Left ventricle myocardium superior (tissue), 1 donor: ENCODE measurements at regions not wholly inside any gene's neighbourhood (a gene's known extent, or its start where the extent isn't known, plus 50 kb on each side); places are given as distances from the start of the nearest gene placed in this dataset.

Experiments
- ATAC-seq: fragments of 200-7000 bp; cut with Tn5 transposase; one replicate; pipeline ENCODE4 v1.9.1; 2020; ENCODE audit warnings: mild to moderate bottlenecking, moderate library complexity
- DNase-seq: peaks from one replicate; pipeline ENCODE4 v3.0.0-alpha.2; 2020
- intact Hi-C: fragments of 100-400 bp; cut with micrococcal nuclease; formaldehyde crosslinking; loops from one replicate; pipeline ENCODE4 v1.11.0; 2022
- donor health status: DM: no; HTN: yes; CAD: no; lungs with severe emphysema.

DNA sequence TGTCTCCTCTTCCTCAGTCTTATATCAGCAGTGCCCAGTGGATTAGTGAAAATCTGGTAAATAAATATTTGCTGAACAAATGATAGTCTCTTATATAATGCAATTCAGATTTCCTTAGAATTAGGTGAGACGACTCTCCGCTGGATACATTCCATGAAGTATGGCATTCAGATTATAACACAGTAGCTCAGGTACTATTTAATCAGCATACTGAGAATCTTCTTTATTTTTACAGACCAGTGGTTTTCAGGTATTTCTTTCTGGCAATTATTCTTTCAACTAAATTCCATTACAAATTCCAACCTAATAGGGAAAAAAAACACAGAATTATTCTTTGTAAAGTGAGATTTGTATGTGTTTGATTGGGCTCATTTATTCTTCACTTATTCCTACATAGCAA lies 435.5 kb downstream of the TAF11L14 start:
- intact Hi-C loops = no loop called here
- no peak for DNase-seq
- ATAC-seq = no peak

DNA sequence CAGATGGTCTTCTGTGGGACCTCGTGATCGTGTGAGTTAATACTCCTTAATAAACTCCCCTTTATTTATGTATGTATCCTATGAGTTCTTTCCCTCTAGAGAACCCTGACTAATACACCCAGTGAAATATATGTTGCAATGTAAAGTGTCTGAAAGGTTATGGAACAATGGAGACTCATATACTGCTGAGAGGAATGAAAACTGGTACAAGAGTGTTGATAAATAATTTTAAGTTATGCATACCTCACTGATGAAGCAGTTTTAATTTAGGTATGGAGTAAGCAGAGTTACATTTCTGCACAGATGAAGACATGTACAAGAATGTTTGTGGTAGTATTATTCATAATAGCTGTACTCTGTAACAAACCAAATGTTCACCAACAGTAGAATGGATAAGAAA lies 438.3 kb downstream of the TAF11L14 start:
- intact Hi-C loops = no loop called here
- ATAC-seq (no peak), DNase-seq (no peak)

DNA sequence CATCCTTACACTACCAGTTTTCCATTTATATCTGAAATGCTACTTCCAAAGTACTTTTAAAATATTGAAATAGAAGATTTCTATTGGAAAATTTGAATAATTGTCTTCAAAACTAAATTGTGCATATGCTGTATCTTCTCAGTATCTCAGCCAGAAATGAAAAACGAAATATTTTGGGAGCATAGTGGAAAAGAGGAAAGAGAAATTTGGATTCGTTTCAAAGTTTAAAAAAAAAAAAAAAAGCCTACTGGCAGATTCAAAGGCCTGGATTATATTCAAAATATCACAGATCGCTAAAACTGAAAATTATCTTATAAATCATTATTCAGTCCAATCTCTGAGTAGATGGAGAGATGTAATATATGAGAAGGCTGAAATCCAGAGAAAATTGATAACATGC lies 440.7 kb downstream of the TAF11L14 start:
- DNase-seq = no peak
- no peak for ATAC-seq
- intact Hi-C loops = no loop called here

DNA sequence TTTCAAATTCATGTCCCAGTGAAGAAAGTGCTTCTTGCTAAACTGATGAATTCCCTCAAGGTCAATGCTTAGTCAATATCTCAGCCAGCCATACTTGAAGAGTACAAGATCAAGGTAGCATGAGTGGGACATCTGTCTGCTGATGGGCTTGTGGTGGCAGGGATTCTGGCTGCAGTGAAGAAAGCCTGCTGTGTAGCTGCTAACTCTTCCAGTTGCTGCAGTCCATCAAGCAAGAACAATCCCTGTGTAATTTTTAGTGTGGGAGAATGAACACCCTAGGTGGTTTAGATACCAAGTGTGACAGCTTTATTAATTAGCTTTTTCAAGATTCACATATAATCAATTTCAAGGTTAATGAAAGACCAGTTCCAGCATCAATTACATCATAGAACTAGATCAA lies 443.9 kb downstream of the TAF11L14 start:
- ATAC-seq = no peak
- intact Hi-C loops = no loop called here
- DNase-seq = no peak

DNA sequence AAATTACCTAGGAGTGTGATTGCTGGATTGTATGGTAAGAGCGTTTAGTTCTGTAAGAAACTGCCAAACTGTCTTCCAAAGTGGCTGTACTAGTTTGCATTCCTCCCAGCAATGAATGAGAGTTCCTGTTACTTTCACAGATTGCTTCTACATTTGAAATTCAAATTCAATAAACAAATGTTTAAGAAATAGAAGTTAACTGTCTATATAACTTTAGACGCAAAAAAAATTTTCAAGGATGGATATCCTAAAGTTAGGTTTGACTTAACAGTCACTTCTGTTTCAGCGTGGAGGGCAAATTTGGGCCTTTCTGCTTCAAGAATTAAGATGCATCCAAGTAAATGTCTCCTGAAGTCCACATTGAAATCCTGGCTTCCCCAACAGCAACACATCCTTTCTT lies 445.6 kb downstream of the TAF11L14 start:
- intact Hi-C loops = no loop called here
- DNase-seq (no peak), ATAC-seq (no peak)

DNA sequence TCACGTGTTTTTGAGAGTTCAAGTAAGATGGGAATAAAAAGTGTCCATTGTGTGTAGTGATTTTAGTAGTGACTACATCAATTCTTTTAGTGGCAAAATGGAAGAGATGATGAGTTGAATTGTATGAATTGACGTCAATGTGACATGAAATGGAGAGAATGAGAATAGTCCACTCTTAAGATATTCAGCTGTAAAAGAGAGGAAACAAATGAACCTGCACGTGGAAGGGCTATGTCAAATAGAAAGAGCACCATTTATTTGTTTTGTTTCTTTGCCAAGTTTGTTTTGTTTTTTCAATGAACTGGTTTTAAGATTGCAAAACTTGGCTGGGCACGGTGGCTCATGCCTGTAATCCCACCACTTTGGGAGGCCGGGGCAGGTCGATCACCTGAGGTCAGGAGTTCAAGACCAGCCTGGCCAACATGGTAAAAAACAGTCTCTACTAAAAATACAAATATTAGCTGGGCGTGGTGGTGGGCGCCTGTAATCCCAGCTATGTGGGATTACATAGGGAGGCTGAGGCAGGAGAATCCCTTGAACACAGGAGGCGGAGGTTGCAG lies 453.8 kb downstream of the TAF11L14 start:
- DNase-seq (no peak), ATAC-seq (no peak)
- intact Hi-C loops = no loop called here

DNA sequence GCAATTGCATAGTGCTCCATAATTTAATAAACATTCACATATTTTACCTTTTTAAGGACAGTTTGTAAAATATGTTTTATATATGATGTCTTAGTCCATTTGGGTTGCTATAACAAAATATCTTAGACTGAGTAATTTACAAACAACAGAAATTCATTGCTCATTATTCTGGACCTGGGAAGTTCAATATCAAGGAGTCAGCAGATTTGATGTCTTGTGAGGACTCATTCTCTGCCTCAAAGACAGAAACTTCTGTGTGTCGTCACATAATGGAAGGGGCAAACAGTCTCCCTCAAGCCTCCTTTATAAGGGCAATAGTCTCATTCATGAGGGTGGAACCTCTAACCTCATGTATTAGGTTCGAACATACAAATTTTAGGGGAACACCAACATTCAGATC lies 455.9 kb downstream of the TAF11L14 start:
- ATAC-seq = no peak
- intact Hi-C loops = no loop called here

DNA sequence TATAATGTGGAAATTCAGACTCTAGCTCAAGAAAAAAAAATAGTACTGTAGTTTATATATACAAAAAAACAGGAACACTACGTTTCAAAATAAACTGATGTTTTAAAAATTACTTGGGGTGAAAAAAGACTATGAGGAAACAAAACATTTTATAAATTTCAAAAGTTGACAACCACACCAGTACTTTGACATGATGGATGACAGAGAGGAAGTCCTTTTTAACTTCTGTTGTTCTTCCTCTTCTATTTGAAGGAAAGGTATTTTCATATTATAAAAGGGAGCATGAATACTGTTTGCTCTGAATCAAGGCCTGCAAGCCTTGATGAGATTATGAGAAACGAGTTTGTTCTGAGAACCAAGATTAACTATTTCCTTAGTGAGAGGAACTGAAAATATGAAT lies 456.9 kb downstream of the TAF11L14 start:
- ATAC-seq (no peak), DNase-seq (no peak)
- intact Hi-C loops = no loop called here

More for the DNA sequence above, 455.9 kb downstream of the TAF11L14 start:
- DNase-seq = no peak

DNA sequence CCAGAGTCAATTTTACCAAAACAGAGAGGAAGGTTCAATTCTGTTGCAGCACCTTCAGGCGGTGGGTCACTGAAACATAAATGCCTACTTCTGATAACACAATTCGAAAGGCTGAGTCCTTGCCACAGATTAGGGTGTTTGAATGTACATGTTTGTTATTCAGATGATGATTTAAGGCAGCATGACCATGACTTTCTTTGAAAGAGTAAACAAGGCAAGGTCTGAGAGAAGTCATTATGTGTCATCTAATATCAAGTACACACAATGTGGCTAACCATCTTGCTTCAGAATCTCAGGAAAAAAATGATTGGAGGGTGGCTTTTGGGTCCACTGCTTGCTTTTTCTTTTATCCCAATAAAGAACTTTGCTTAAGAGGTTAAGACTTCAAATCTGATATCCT lies 457.5 kb downstream of the TAF11L14 start:
- intact Hi-C loops = no loop called here
- no peak for DNase-seq
- ATAC-seq = no peak

DNA sequence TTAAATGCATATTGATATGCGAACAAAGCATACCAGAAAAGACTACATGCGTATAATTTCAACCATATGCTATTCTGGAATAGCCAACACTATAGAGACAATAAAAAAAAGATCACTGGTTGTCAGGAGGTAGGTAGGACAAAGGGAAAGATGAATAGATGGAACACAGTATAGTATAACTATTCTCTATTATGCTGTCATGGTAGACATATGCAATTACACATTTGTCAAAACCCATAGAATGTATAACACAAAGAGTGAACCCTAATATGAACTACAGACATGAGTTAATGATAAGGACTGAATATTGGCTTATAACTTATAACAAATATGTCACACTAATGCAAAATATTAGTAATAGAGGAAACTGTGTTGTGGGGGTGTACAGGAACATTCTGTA lies 460.8 kb downstream of the TAF11L14 start:
- ATAC-seq (no peak), DNase-seq (no peak)
- intact Hi-C loops = no loop called here

DNA sequence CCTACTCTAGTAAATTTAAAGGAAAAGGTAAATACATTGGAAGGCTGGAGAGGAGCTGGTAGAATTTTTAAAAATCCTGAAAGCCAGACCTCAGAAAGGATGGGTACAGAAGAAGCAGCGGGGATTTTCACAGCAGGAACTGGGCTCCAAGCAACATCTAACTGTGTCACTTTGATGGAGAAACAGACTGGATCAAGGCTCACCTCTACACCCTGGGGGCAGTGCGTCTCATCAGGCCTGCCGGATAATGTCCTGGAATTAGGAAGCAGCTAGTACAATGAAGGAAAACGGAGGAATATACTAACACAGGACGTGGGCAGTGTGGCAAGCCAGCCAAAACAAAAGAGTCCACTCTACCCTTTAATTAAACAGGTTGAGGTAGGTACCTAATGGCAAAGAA lies 463.6 kb downstream of the TAF11L14 start:
- intact Hi-C loops = no loop called here
- no peak for ATAC-seq
- DNase-seq = no peak

DNA sequence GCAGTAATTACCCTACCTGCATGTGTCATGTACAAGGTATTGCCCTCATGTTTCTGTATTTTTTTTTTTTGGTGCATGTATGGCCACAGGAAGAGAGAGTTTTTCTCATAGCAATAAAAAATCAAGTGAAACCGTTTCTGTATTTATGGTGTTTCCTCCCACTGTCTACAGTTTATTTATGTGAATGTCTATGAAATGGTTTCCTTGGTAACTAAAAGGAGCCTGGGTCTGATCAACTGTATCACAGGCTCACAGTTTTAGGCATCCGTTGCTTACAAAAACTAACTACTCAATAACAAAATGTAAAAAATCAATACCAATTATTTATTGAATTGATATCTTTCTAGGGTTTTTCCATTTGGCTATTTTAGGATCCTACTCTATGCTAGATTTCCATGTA lies 464.4 kb downstream of the TAF11L14 start:
- DNase-seq (no peak), ATAC-seq (no peak)
- intact Hi-C loops = no loop called here

DNA sequence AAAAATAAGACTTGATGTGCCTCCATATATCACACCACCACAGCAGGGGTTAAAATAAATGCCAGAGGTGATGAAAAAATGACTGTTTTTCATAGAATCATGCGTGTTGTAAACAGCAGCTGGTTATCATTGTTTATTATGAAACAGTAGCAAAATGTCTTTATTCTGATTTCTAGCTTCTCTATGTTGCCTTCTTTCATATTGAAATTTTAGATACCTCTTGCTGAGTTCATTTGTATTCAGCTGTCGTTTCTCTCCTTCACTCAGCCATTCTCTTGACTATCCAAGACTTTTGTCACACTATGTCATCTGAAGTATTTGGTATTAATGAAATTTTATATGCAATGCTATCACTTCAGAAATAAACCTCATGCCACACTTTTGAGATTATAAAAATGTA lies 465.0 kb downstream of the TAF11L14 start:
- intact Hi-C loops = no loop called here
- DNase-seq (no peak), ATAC-seq (no peak)

DNA sequence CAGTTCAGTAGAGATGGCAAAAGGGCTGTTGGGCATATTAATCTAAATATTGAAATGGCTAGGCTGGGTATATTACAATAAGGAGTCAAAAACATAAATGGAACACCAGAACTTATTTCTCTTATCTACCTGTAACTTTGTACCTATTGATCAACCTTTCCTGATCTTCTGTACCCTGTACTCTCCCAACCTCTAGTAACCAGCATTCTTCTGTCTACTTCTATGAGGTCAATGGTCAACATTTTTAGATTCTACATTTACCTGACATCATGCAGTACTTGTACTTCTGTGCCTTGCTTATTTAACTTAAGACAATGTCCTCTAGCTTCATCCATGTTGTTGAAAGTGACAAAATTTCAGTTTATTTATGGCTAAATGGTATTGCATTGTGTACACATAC lies 467.3 kb downstream of the TAF11L14 start:
- ATAC-seq = no peak
- intact Hi-C loops = no loop called here
- no peak for DNase-seq

DNA sequence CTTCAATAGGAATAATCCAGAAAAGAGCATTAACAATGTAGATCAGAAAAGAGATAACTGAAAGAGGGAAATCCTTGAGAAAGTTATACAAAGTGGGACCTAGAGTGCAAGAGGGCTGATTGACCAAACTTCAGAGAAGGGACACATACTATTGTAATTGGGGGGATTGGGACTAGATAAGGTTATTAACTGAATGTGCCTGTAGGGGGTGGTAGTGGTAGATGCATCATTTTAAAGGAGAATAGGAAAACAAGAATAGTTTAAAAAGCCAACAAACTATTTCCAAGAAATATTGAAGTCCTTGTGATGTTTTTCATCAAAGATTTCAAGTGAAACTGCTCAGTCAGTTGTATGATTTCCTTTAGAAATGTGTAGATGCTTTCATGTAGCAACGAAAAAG lies 468.5 kb downstream of the TAF11L14 start:
- ATAC-seq (no peak), DNase-seq (no peak)
- intact Hi-C loops = no loop called here

DNA sequence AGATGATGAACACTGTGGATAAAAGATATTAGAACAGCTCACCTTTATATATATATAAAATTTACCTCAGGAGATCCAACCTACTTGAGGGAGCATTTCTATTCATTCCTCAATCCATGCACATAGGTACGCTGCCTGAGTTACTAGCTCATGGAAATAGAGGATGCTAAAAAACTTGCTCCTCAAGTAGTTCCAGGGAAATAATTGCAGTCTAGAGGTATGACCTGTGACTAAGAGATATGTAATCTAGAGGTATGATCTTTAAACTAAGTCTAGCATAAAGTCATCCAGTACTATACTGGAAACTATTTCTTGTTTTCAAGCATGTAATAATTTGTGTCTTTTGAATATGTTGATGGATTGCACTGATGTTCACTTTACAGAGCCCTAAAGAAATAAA lies 471.2 kb downstream of the TAF11L14 start:
- DNase-seq (no peak), ATAC-seq (no peak)
- intact Hi-C loops = no loop called here

DNA sequence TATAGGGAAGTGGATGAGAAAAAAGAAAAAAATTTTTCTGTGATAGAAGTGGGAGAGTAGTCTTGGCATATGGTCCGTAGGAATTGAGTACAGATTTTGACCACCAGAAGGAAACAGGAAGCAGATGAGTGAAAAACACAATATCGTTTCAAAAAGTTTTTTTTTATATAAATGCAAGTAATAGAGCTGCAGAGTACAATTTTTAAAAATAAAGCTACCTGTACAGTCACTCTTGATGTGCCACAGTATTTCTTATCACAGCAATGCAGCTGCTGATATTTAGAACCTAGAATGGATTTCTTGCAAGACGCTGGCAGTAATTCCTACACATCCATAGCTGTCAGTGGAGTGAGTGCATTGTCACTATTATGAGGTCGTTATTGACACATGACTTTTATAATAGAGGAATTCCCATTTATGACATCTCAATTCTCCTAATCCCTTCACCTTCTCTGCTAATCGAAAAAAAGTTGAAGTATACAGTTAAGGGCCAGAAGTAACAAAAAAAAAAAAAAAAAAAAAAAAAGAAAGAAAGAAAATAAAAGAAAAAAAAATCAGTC lies 477.7 kb downstream of the TAF11L14 start:
- intact Hi-C loops = no loop called here
- ATAC-seq = no peak

DNA sequence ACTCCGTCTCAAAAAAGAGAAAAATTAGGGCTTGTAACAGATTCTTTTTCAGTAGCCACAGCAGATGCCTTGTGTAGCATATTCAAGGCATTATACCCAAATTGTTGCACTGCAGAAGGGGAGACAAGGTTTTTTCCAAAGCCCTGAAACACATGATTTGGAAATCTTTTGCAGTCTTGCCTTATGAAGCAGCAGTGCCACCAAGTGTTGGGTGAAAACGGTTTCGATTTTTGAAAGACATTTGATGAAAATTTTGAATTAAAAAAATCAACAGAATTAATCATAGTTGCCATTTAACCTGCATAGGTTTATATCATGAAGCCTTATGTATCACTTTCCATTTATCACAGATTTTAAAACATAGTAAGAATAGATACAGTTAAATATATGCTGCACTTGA lies 479.5 kb downstream of the TAF11L14 start:
- ATAC-seq = no peak
- intact Hi-C loops = no loop called here

More for the DNA sequence above, 477.7 kb downstream of the TAF11L14 start:
- DNase-seq = no peak

DNA sequence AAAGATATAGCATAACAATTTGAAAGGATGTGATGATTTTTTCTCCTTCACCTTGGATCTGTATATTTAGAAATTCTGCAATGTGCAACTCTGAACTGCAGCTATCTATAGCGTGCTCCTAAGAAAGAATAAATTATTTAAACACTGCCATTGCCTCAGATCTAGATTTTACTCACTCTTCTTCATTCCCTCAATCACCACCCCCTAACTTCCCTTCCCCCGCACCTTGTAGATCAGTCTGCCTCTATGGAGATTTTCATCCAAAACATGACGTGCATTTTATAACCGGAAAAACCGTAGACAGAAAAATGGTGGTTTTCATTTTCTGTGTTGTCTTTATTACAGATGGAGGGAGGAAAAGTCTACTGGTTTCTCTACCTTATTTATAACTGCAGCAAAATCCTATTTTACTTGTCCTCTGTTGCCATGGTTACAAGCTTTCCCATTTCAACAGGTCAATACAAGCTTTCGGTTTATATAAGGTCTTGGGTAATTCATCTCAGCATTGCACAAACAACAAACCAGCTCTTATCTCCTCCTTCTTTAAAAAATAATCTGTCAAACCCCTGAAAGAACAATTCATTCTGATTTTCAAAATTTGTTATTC lies 480.0 kb downstream of the TAF11L14 start:
- no peak for ATAC-seq
- intact Hi-C loops = no loop called here
- no peak for DNase-seq

More for the DNA sequence above, 479.5 kb downstream of the TAF11L14 start:
- no peak for DNase-seq

DNA sequence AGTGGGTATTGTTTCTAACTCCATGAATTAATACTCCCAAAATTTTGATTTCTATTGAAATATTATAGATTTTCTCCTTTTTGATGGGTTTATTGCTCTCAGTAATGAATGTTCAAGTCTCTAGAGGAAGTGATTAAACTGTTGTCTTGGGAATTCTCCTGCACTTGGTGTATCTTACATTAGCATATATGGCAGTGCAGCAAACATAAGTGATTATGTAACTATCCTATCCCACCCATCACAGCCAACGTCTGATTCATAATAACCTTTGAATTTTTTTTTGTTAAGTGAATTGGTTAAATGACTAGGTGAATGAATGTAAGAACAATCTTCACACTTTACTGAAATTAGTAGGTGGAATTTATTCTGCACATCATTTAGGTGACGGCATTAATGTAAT lies 483.7 kb downstream of the TAF11L14 start:
- DNase-seq (no peak), ATAC-seq (no peak)
- intact Hi-C loops = no loop called here

DNA sequence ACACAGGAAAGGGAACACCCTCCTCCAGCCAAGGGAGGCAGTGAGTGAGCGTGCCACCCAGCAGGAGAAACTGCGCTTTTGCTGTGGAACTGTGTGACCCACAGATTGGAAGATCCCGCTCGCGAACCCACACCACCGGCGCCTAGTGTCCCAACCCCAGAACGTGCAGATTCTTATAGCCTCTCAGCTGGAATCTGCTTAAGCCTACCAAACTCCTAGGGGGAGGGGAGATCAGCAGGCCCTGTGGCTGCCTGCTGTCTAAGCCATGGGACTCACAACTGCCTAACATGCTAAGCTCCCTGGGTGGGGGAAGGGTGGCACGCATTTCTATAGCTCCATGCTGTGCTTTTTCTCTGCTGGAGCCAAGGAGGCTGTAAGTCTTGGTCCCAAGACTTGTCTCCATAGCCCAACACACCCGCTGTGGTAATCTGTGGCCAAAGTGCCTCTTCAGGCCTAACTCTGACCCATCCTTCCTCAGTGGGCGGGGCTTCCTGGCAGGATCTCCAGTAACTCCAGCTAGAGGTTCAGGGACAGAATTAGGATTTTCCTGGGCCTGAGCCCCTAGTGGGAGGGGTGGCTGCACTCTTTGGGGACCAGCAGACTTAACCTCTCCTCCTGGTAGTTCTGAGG lies 485.0 kb downstream of the TAF11L14 start:
- DNase-seq = no peak
- no peak for ATAC-seq
- intact Hi-C loops = no loop called here
